ENCODE measurements at regions not wholly inside any gene's neighbourhood (a gene's known extent, or its start where the extent isn't known, plus 50 kb on each side); places are given as distances from the start of the nearest gene placed in this dataset.

GRCh38 chr10:44143556-44143955 lies 241.3 kb downstream of the CXCL12 start (continued):
- no peak for TF ChIP-seq RXRA (IDR thresholded peaks at IDR 0.05; ENCODE audit: insufficient read depth, low read depth, low read length)
- TF ChIP-seq BACH1 (IDR thresholded peaks at IDR 0.05; ENCODE audit: low read length), result no peak
- TF ChIP-seq, protein P1, sequence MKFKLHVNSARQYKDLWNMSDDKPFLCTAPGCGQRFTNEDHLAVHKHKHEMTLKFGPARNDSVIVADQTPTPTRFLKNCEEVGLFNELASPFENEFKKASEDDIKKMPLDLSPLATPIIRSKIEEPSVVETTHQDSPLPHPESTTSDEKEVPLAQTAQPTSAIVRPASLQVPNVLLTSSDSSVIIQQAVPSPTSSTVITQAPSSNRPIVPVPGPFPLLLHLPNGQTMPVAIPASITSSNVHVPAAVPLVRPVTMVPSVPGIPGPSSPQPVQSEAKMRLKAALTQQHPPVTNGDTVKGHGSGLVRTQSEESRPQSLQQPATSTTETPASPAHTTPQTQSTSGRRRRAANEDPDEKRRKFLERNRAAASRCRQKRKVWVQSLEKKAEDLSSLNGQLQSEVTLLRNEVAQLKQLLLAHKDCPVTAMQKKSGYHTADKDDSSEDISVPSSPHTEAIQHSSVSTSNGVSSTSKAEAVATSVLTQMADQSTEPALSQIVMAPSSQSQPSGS (IDR thresholded peaks at IDR 0.05; ENCODE audit: low read length), result no peak
- no peak for TF ChIP-seq CTCF (IDR thresholded peaks at IDR 0.05; ENCODE audit: control extremely low read depth in 1 of 3, insufficient read depth in 1 of 3, low read depth in 1 of 3, low read length in 3 of 3)
- TF ChIP-seq NRF1 (IDR thresholded peaks at IDR 0.05; ENCODE audit: low read depth, low read length), result no peak
- no peak for TF ChIP-seq RNF2 (IDR thresholded peaks at IDR 0.05; ENCODE audit: borderline replicate concordance, low read depth, low read length, missing control alignments, poor library complexity, severe bottlenecking)
- TF ChIP-seq E2F6 (IDR thresholded peaks at IDR 0.05), result no peak
- TF ChIP-seq TAF7 (optimal IDR thresholded peaks at IDR 0.05; ENCODE audit: borderline replicate concordance, low read depth, low read length), result no peak
- TF ChIP-seq FOSL1 (IDR thresholded peaks at IDR 0.05; ENCODE audit: insufficient read depth, low read depth, low read length), result no peak
- no peak for TF ChIP-seq SP4 (IDR thresholded peaks at IDR 0.05; ENCODE audit: low read length)
- TF ChIP-seq TBP (IDR thresholded peaks at IDR 0.05; ENCODE audit: low read depth, low read length), result no peak
- no peak for TF ChIP-seq SAP30 (IDR thresholded peaks at IDR 0.05; ENCODE audit: insufficient read depth, insufficient replicate concordance, low read length)
- no peak for TF ChIP-seq HDAC2 (IDR thresholded peaks at IDR 0.05; ENCODE audit: borderline replicate concordance in 1 of 2, low read depth in 2 of 2, low read length in 2 of 2)

Measured in H1 (cell line).